HG03280 (cell line): ENCODE measurements at regions not wholly inside any gene's neighbourhood (a gene's known extent, or its start where the extent isn't known, plus 50 kb on each side); places are given as distances from the start of the nearest gene placed in this dataset.

Experiments
- ATAC-seq: cut with Tn5 transposase; IDR thresholded peaks from one replicate; pipeline ENCODE4 v1.9.1; 2021; ENCODE audit warnings: mild to moderate bottlenecking, moderate library complexity; ENCODE audit not compliant: unreplicated experiment

DNA sequence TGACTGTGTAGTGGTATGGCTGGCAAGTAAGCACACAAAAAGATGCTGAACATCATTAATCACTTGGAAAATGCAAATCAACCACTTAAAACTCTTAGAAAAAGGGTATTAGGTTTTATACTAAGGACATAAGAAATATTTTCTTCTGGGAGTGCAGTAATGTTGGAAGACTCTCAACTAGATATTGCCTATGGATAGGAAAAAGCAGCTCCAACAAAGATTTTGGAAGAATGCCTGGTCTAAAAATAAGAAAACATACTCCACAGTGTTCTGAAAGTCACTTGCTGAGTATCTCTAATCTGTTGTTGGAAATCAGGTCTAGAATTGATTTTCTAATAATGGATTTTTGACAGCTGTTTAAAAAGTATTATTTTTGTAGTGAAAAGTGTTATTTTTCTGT, 50.8 kb upstream of the PHYHIPL start:
- ATAC-seq, result no peak

DNA sequence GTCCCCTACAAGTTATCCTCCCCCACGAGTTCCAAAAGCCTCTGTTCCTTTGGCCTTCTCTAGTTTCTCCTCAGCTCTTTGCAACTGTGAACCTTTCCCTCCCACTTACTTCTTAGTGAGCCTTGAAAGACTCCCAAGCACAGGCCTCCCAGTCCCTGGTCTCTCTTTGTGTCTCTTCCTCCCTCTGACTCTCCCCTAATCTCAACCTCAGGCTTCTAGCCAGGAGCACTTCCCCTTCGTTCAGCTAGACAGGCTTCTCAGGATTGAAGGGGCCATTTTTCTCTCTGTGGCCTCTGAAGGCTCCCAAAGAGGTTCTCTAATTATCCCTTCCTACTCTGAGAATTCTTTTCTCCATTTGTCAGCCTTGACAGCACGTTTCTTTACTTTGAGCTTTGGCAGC, 50.2 kb upstream of the PHYHIPL start:
- ATAC-seq, result no peak
